ENCODE measurements at regions not wholly inside any gene's neighbourhood (a gene's known extent, or its start where the extent isn't known, plus 50 kb on each side); places are given as distances from the start of the nearest gene placed in this dataset.

GRCh38 chr2:146131048-146131447, 1611.1 kb upstream of the ZEB2 start:
- TF ChIP-seq CTCF (conservative IDR thresholded peaks at IDR 0.05; ENCODE audit: low read depth, low read length) (no peak), EZH2 (IDR thresholded peaks at IDR 0.05; ENCODE audit: borderline replicate concordance, low read depth, low read length, poor library complexity, severe bottlenecking) (no peak)
